HTR-8/SVneo (cell line): ENCODE measurements at regions not wholly inside any gene's neighbourhood (a gene's known extent, or its start where the extent isn't known, plus 50 kb on each side); places are given as distances from the start of the nearest gene placed in this dataset.

Experiments used
- DNase-seq: peaks from one replicate; pipeline ENCODE4 v3.0.0; 2011; ENCODE audit warnings: low spot score, mixed read lengths; ENCODE audit not compliant: insufficient read length
- FAIRE-seq: peaks from 2 replicates; lab custom pipeline; 2011; peaks lifted over from hg19 to GRCh38; lab: Jason Lieb, UNC

DNA sequence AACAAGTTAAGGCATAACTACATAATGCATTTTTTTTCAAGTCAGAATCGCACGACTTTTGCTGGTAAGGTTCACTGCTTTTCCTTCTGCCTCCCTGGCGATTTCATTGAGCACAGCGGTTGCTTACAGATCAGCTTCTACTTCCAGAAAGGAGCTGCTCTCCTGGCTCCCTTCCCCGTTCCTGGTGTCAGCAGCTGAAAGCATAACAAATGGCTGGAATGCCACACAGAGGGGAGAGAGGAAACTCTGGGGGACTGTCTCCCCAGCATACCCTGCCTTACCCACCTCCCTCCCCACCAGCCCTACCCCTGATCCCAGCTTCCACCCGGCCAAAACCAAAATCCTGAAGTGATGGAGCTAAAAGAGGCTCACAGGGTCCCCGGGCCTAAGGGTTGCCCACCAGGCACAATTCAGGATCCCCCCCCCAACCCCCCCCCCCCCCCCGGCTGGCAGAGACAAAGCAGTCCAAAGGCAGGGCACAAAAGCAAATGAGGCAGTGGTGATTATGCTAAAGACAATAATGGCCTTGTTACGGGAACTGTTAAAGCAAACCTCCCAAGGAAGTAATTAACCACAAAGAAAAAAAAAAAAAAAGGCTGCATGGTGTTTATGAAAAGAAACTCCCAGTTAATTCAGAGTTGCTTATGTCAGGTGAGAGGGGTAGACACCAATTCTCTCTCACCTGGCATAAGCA, 126.1 kb upstream of the WWC1 start:
- no peak for FAIRE-seq
- DNase-seq = no peak

GRCh38 chr5:168165977-168166376, 125.5 kb upstream of the WWC1 start:
- DNase-seq = no peak
- no peak for FAIRE-seq

DNA sequence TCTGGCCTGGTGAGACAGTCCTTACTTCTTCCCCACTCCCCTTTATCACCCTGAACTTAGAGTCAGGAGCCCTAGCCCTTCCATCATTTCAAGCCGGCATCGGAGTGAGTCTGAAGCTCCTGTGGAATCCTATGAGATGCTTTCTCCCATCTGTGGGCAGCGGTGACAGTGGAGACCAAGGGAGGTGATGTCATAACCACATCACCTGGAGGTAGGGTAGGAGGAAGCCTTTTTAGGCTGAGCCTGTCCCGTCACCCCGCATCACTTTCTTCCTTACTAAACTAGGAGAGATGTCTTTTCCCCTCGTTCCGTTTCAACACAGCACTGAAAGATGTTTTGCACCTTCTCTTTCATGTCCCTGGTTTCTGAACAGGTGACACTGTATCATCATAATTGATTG, 124.1 kb upstream of the WWC1 start:
- FAIRE-seq (no peak), DNase-seq (no peak)

- no peak for DNase-seq
- FAIRE-seq = no peak
Measured at GRCh38 chr5:168168978-168169698, 122.3 kb upstream of the WWC1 start.

DNA sequence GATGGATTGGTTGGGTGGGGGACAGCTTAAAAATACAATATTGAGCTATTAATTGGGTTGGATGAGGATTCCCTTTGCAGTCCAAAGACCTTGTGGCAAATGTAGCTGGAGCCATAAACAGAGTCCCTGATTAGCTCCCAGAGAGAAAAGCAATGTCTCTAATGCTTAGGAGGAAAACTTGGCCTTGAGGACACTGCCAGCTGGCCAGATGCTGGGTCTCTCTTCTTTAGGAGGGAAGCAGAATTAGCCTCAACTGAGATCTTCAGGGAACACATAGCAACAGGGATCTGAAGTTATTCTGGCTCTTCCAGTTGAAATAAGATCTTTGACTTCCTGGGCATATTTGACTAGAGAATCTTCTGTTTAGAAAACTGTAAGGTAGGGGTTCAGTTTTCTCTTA, 121.7 kb upstream of the WWC1 start:
- FAIRE-seq = no peak
- no peak for DNase-seq

GRCh38 chr5:168171901-168172759, 119.3 kb upstream of the WWC1 start:
- no peak for DNase-seq
- FAIRE-seq = no peak

- no peak for FAIRE-seq
- DNase-seq = no peak
Measured at GRCh38 chr5:168172760-168173223, 118.7 kb upstream of the WWC1 start.

- DNase-seq = no peak
- FAIRE-seq = no peak
Measured at GRCh38 chr5:168174376-168174775, 117.1 kb upstream of the WWC1 start.

GRCh38 chr5:168176251-168176650, 115.2 kb upstream of the WWC1 start:
- FAIRE-seq = no peak
- no peak for DNase-seq

DNA sequence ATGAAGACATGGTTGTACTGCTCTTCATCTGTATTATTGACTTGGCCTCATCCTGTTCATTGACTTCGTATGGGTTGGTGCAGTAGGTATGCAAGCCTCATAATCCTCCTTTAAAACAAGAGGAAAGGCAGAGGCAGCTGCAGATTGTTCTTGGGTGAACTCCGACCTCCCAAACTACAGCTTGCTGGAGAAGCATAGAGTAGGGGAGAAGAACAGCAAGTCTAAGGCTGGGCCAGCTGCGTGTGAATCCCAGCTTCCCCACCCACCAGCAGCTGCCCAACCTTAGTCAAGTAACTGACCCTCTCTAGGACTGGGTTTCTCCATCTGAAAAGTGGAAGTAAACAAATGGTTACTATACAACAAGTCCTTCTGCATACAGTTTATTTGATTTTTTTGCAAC, 114.5 kb upstream of the WWC1 start:
- FAIRE-seq (no peak), DNase-seq (no peak)

GRCh38 chr5:168177831-168178450, 113.5 kb upstream of the WWC1 start:
- FAIRE-seq (no peak), DNase-seq (no peak)

DNA sequence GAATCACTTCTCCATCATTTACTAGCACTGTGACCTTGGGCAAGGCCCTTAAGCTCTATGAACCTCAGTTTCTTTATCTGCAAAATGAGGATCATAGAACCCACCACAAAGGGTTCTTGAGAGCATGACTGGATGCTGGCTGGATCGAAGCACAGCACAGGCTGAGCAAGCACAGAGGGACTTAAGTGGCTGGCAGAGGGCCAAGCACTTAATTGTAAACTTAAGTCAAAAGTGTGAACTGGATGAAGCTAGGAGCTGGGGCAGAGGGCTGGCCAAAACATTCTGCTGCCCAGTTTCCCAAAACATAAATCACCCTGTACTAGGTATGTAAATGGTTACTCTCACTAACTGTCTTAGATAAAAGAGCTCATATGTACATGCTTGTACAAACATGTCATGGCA, 112.3 kb upstream of the WWC1 start:
- FAIRE-seq (no peak), DNase-seq (no peak)

DNA sequence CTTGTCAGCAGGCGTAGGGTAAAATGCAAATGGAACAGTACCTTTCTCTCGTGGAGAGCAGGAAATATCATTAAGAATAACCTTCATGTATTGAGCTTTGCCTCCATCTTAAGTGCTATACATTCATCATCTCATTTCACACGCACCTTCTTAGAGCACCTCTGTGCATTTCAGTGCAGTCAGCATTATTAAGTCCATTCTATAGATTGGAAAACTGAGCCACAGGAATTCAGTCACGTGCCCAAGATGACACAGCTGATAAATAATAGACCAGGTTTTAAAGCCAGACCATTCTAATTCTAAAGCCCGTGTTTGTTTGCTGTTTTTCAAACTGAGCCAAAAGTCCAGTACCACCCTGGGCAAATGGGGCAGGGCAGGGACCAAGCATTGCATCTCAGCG, 109.2 kb upstream of the WWC1 start:
- DNase-seq (no peak), FAIRE-seq (no peak)

GRCh38 chr5:168184103-168184502, 107.3 kb upstream of the WWC1 start:
- FAIRE-seq (no peak), DNase-seq (no peak)

GRCh38 chr5:168186289-168187074, 105.0 kb upstream of the WWC1 start:
- FAIRE-seq = no peak
- no peak for DNase-seq

DNA sequence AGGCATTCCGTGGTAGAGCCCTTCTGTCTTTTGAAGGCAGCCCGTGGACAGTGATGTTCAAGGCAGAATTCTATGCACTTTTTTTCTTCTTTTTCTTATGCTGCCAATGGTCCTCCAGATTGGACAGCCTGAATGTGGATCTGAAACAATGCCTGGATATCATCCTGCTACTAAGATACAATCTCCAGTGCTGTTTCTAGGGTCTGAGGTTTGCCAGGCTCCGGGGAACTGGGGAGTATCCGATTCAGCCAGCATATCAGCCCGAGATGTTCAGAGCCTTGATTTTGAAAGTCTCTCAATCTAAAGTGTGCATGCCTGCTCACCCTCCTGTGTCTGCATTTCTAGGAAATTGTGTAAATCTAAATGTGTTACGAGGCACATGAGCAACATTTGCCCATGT, 103.8 kb upstream of the WWC1 start:
- DNase-seq = no peak

GRCh38 chr5:168188182-168188581, 103.3 kb upstream of the WWC1 start:
- DNase-seq = no peak
- FAIRE-seq = no peak

More for the DNA sequence above, 103.8 kb upstream of the WWC1 start:
- no peak for FAIRE-seq

DNA sequence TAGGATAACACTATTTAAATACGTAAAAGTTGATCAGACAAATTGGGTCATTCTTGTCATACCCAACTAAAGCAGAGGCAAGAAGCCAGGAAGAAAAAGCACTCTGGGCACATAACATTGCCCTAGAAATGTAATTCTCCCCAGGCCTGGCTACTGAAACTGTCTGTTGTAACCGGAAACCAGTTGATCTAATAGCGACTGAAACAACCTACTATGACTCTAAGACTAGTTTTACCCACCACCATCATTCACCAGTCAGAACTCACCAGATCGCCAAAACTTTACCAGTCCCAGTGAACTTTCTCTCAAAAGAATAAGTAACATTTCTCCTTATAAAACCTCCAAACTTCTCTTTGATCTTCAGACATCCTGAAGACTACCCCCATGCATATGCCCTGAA, 99.3 kb upstream of the WWC1 start:
- FAIRE-seq (no peak), DNase-seq (no peak)

- DNase-seq = no peak
- FAIRE-seq = no peak
Measured at GRCh38 chr5:168193493-168194250, 97.8 kb upstream of the WWC1 start.
